ENCODE measurements at regions not wholly inside any gene's neighbourhood (a gene's known extent, or its start where the extent isn't known, plus 50 kb on each side); places are given as distances from the start of the nearest gene placed in this dataset.

GRCh38 chr5:136430081-136430480, 64.7 kb upstream of the TRPC7 start:
- no peak for TF ChIP-seq POLR2A (IDR thresholded peaks at IDR 0.05; ENCODE audit: extremely low read depth, insufficient read length)
- TF ChIP-seq CTCF (IDR thresholded peaks at IDR 0.05; ENCODE audit: low read depth, low read length): no peak
- no peak for TF ChIP-seq MAX (IDR thresholded peaks at IDR 0.05; ENCODE audit: low read depth, low read length)

Data from NB4 (cell line).